ENCODE measurements at regions not wholly inside any gene's neighbourhood (a gene's known extent, or its start where the extent isn't known, plus 50 kb on each side); places are given as distances from the start of the nearest gene placed in this dataset.

- TF ChIP-seq EZH2phosphoT487 (IDR thresholded peaks at IDR 0.05; ENCODE audit: low read length) (no peak), EZH2 (optimal IDR thresholded peaks at IDR 0.05; ENCODE audit: low read depth, low read length) (no peak), CTCF (IDR thresholded peaks at IDR 0.05; ENCODE audit: low read length) (no peak)
Measured at GRCh38 chr6:113425977-113426660, 431.0 kb upstream of the MARCKS start.

Data from MM.1S (cell line).